GM12878 (cell line): ENCODE measurements at regions not wholly inside any gene's neighbourhood (a gene's known extent, or its start where the extent isn't known, plus 50 kb on each side); places are given as distances from the start of the nearest gene placed in this dataset.

Experiments
- ATAC-seq: fragments of 200-7000 bp; cut with Tn5 transposase; 3 replicates; pipeline ENCODE4 v1.9.1; 2020; ENCODE audit warnings: mild to moderate bottlenecking, moderate library complexity
- BruUV-seq: library from RNA; stranded (reverse); fragments of 400-500 nt; replicated peaks from 2 replicates; lab custom pipeline; 2021; lab: Mats Ljungman, UMichigan
- CTCF ChIA-PET: fragments of 300-600 bp; sonication (Branson Sonifier 250); formaldehyde crosslinking; extraction: SDS; loops from one replicate; lab custom pipeline; 2021; ENCODE audit warnings: inconsistent platforms; lab: Yijun Ruan, JAX
- POLR2A ChIA-PET: fragments of 350-600 bp; formaldehyde crosslinking; extraction: SDS; loops from one replicate; lab custom pipeline; 2021; ENCODE audit warnings: inconsistent platforms; lab: Charles Lee
- RAD21 ChIA-PET: fragments of 300-600 bp; sonication (Branson Sonifier 250); formaldehyde crosslinking; loops from one replicate; lab custom pipeline; 2023; ENCODE audit warnings: antibody characterized with exemption; ENCODE audit not compliant: unreplicated experiment; lab: Charles Lee
- SMC1A ChIA-PET: fragments of 300-600 bp; sonication (Branson Sonifier 250); formaldehyde crosslinking; loops from one replicate; lab custom pipeline; 2023; ENCODE audit not compliant: unreplicated experiment, uncharacterized antibody; lab: Charles Lee
- DNase-seq: peaks from one replicate; pipeline ENCODE4 v3.0.0-alpha.2; 2011; ENCODE audit warnings: low read depth, low spot score
- FAIRE-seq: peaks from 3 replicates; lab custom pipeline; 2011; peaks lifted over from hg19 to GRCh38; lab: Jason Lieb, UNC
- H2AFZ ChIP-seq: 2 replicates; pipeline ENCODE4 v1.6.0; 2011; ENCODE audit warnings: low read depth, low read length, control low read depth; ENCODE audit not compliant: control insufficient read depth
- H3K27ac ChIP-seq: 2 replicates; pipeline ENCODE4 v1.5.1; 2011; ENCODE audit warnings: control low read depth; ENCODE audit not compliant: control insufficient read depth, insufficient read depth
- H3K27me3 ChIP-seq, 2 experiments: replicated peaks in 1 of 2; 2 replicates each; pipeline versions ENCODE4 v1.6.0 to v1.6.1; 2011; ENCODE audit warnings: low read length in 1 of 2; ENCODE audit not compliant: control insufficient read depth in 2 of 2, insufficient read depth in 2 of 2
- H3K36me3 ChIP-seq, 2 experiments: 2 replicates each; pipeline ENCODE4 v1.5.1; 2011; ENCODE audit warnings: low read length in 1 of 2; ENCODE audit not compliant: control insufficient read depth in 2 of 2, insufficient read depth in 2 of 2
- H3K4me1 ChIP-seq: 2 replicates; pipeline ENCODE4 v1.6.1; 2011; ENCODE audit warnings: mild to moderate bottlenecking, low read length, moderate library complexity, mixed read lengths; ENCODE audit not compliant: control insufficient read depth, insufficient read depth
- H3K4me2 ChIP-seq: 2 replicates; pipeline ENCODE4 v1.6.0; 2011; ENCODE audit warnings: control low read depth; ENCODE audit not compliant: control insufficient read depth, insufficient read depth
- H3K4me3 ChIP-seq: fragments of 200-600 bp; sonication (generic); 2 replicates; pipeline ENCODE4 v1.5.1; 2016
- H3K79me2 ChIP-seq: 2 replicates; pipeline ENCODE4 v1.6.0; 2011; ENCODE audit warnings: low read length; ENCODE audit not compliant: control insufficient read depth, insufficient read depth
- H3K9ac ChIP-seq: 2 replicates; pipeline ENCODE4 v1.8.0; 2011; ENCODE audit warnings: low read length, control low read depth, mixed read lengths; ENCODE audit not compliant: control insufficient read depth, insufficient read depth
- H3K9me3 ChIP-seq: replicated peaks from 3 replicates; pipeline ENCODE4 v1.5.1; 2011; ENCODE audit warnings: mild to moderate bottlenecking, low read length; ENCODE audit not compliant: control insufficient read depth, insufficient read depth
- H4K20me1 ChIP-seq: 2 replicates; pipeline ENCODE4 v1.6.0; 2011; ENCODE audit not compliant: control insufficient read depth, insufficient read depth
- BRCA1 ChIP-seq: IDR thresholded peaks from 2 replicates; pipeline ENCODE4 v1.6.1; 2011; ENCODE audit warnings: low read depth, low read length, improper control_type of control experiment
- EED ChIP-seq: sonication (generic); IDR thresholded peaks from 2 replicates; pipeline ENCODE4 v1.6.1; 2016; ENCODE audit warnings: antibody characterized with exemption, low read depth
- EP300 ChIP-seq, 2 experiments: fragments of 150-350 bp in 1 of 2; IDR thresholded peaks; 2 replicates each; pipeline ENCODE4 v1.6.1; 2011 to 2012; ENCODE audit warnings: low read depth in 2 of 2, low read length in 2 of 2, borderline replicate concordance in 1 of 2, improper control_type of control experiment in 1 of 2, inconsistent platforms in 1 of 2; ENCODE audit not compliant: control insufficient read depth in 1 of 2
- JUND ChIP-seq: IDR thresholded peaks from 2 replicates; pipeline ENCODE4 v1.6.1; 2012; ENCODE audit warnings: low read depth, mild to moderate bottlenecking, low read length, improper control_type of control experiment, moderate library complexity
- KAT2A ChIP-seq: conservative IDR thresholded peaks from 2 replicates; pipeline ENCODE4 v1.6.1; 2011; ENCODE audit warnings: low read depth, low read length; ENCODE audit not compliant: control insufficient read depth
- MTA3 ChIP-seq: IDR thresholded peaks from 2 replicates; pipeline ENCODE4 v1.6.1; 2012; ENCODE audit warnings: low read length, inconsistent platforms, borderline replicate concordance
- MXI1 ChIP-seq: fragments of 150-350 bp; IDR thresholded peaks from 2 replicates; pipeline ENCODE4 v1.6.1; 2011; ENCODE audit warnings: low read depth, mild to moderate bottlenecking, inconsistent platforms, low read length, improper control_type of control experiment
- NRF1 ChIP-seq: conservative IDR thresholded peaks from 2 replicates; pipeline ENCODE4 v1.6.1; 2011; ENCODE audit warnings: mild to moderate bottlenecking, low read depth, low read length, improper control_type of control experiment
- PML ChIP-seq: IDR thresholded peaks from 2 replicates; pipeline ENCODE4 v1.6.1; 2012; ENCODE audit warnings: low read length, inconsistent platforms
- RAD51 ChIP-seq: fragments of 450-650 bp; IDR thresholded peaks from 2 replicates; pipeline ENCODE4 v1.6.1; 2016; ENCODE audit warnings: moderate library complexity, mild to moderate bottlenecking, inconsistent platforms
- ZNF207 ChIP-seq: fragments of 450-650 bp; IDR thresholded peaks from 2 replicates; pipeline ENCODE4 v1.6.1; 2014; ENCODE audit warnings: antibody characterized with exemption, mild to moderate bottlenecking, borderline replicate concordance
- ZNF622 ChIP-seq: fragments of 450-650 bp; IDR thresholded peaks from 2 replicates; pipeline ENCODE4 v1.6.1; 2017; ENCODE audit warnings: mild to moderate bottlenecking, inconsistent platforms
- ZSCAN29 ChIP-seq: fragments of 450-650 bp; IDR thresholded peaks from 2 replicates; pipeline ENCODE4 v1.6.1; 2017; ENCODE audit warnings: mild to moderate bottlenecking, moderate library complexity
- WGBS: methylation state at CpG from one replicate; pipeline ENCODE4 v1.1.6; 2016; ENCODE audit warnings: low lambda C conversion rate; ENCODE audit not compliant: insufficient replicate concordance, insufficient coverage; ENCODE audit errors: missing lambda C conversion rate; 5-methylcytosine and 5-hydroxymethylcytosine counted together
- in situ Hi-C: fragments of 300-500 bp; cut with MboI; formaldehyde crosslinking; loops from 9 replicates; pipeline ENCODE4 v1.14.3; 2018; ENCODE audit warnings: mixed read lengths
- intact Hi-C: fragments of 100-400 bp; cut with micrococcal nuclease; formaldehyde crosslinking; loops from one replicate; pipeline ENCODE4 v1.14.2; 2022; ENCODE audit not compliant: unreplicated experiment
- TF ChIP-seq, protein P1 (sequence below): IDR thresholded peaks from 2 replicates; pipeline ENCODE4 v1.6.1; 2011; ENCODE audit warnings: mild to moderate bottlenecking, low read depth, low read length, moderate library complexity; ENCODE audit not compliant: insufficient replicate concordance
- TF ChIP-seq, protein P2 (sequence below): fragments of 450-650 bp; formaldehyde crosslinking; IDR thresholded peaks from 2 replicates; pipeline ENCODE4 v1.4.0; 2022; ENCODE audit warnings: mild to moderate bottlenecking, moderate library complexity
- TF ChIP-seq, protein P3 (sequence below): fragments of 450-650 bp; formaldehyde crosslinking; IDR thresholded peaks from 2 replicates; pipeline ENCODE4 v1.5.0; 2022; ENCODE audit warnings: mild to moderate bottlenecking, missing genetic modification characterization

DNA sequence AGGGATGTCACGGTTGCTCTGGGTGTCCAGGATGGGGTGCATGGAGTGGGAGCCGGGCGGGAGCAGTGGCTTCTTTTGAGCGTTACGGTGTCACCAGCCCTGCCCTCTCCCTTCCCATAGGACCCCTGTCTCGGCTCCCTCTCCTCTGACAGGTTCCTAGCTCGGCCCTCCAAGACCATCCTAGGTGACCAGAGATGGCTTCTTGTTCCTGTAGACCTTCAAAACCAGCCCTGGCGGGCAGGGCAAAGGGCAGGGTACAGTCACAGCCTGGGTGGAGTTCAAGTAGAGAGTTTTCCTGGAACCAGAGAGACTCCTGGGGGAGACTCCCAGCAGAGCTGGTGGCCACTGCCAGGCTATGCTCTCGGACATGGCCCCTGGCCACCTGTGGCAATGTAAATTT is 345.6 kb upstream of the AJAP1 start (continued):
- no peak for TF ChIP-seq EP300 (IDR thresholded peaks at IDR 0.05; ENCODE audit: borderline replicate concordance in 1 of 2, control insufficient read depth in 1 of 2, low read depth in 2 of 2, low read length in 2 of 2)
- TF ChIP-seq, all 136 proteins: peak for 0

DNA sequence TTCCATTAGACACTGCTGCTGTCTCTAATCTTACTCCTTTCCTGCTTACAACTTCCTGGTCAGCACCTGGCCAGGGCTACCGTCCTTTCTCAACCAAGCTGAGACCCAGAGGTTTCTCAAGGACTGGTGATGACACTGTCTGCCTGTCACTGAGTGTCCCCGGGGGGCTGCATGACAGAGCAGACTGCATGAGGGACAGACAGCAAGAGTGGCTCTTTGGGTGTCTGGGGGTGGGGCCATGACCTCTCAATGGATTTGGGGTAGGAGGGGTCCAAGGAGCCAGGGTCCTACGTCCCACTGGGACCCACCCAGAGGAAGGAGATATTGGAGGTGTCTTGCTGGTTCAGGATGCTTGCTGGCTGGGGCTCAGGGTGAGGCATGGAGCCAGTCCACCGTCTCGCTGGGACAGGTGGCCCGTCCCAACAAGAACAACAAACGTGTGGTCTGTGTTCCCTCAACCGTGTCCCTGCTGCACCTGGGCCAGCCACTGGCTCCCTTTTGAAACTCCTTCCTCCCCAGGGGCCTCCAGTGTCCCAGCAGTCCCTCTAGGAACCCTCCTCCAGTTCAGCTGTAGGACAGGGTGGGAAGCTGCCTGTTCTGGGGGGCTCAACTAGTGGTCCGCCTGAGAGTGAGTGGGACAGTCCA is 344.6 kb upstream of the AJAP1 start:
- Histone ChIP-seq H3K9ac (no peak overlapping the region), H3K4me1 (no peaks in the 10 kb centered on the region), H3K79me2 (no peaks in the 10 kb centered on the region), H3K4me3 (no peak overlapping the region), H3K27ac (no peak overlapping the region), H2AFZ (no peak overlapping the region), H4K20me1 (no peaks in the 10 kb centered on the region), H3K36me3 (no peaks in the 10 kb centered on the region), H3K9me3 (no peaks in the 10 kb centered on the region; the same call in 2 of the 3 replicates), H3K4me2 (no peak overlapping the region), H3K27me3 (no peaks in the 10 kb centered on the region)
- FAIRE-seq (no peak), ATAC-seq (no peak), DNase-seq (no peak)
- intact Hi-C loops = no loop called here
- SMC1A ChIA-PET = no interaction called here
- WGBS = 17% methylated on average over 9 of the region's 9 CpGs
- RAD21 ChIA-PET = no interaction called here
- no TSS peak for BruUV-seq
- in situ Hi-C loops = no loop called here
- POLR2A ChIA-PET = no interaction called here
- CTCF ChIA-PET = no interaction called here
- TF ChIP-seq, protein P1, sequence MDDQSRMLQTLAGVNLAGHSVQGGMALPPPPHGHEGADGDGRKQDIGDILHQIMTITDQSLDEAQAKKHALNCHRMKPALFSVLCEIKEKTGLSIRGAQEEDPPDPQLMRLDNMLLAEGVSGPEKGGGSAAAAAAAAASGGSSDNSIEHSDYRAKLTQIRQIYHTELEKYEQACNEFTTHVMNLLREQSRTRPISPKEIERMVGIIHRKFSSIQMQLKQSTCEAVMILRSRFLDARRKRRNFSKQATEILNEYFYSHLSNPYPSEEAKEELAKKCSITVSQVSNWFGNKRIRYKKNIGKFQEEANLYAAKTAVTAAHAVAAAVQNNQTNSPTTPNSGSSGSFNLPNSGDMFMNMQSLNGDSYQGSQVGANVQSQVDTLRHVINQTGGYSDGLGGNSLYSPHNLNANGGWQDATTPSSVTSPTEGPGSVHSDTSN = no peak
- no peak for TF ChIP-seq ZSCAN29
- TF ChIP-seq JUND = no peak
- TF ChIP-seq BRCA1 = no peak
- TF ChIP-seq ZNF207 = no peak
- TF ChIP-seq RAD51 = no peak
- TF ChIP-seq EED = no peak
- TF ChIP-seq ZNF622 = no peak
- TF ChIP-seq, protein P2, sequence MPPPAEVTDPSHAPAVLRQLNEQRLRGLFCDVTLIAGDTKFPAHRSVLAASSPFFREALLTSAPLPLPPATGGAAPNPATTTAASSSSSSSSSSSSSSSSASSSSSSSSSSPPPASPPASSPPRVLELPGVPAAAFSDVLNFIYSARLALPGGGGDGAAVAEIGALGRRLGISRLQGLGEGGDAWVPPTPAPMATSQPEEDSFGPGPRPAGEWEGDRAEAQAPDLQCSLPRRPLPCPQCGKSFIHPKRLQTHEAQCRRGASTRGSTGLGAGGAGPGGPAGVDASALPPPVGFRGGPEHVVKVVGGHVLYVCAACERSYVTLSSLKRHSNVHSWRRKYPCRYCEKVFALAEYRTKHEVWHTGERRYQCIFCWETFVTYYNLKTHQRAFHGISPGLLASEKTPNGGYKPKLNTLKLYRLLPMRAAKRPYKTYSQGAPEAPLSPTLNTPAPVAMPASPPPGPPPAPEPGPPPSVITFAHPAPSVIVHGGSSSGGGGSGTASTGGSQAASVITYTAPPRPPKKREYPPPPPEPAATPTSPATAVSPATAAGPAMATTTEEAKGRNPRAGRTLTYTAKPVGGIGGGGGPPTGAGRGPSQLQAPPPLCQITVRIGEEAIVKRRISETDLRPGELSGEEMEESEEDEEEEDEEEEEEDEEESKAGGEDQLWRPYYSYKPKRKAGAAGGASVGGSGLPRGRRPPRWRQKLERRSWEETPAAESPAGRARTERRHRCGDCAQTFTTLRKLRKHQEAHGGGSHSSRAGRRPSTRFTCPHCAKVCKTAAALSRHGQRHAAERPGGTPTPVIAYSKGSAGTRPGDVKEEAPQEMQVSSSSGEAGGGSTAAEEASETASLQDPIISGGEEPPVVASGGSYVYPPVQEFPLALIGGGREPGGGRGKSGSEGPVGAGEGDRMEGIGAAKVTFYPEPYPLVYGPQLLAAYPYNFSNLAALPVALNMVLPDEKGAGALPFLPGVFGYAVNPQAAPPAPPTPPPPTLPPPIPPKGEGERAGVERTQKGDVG (CRISPR knock-in tag) = no peak
- TF ChIP-seq MXI1 = no peak
- TF ChIP-seq NRF1 = no peak
- TF ChIP-seq KAT2A = no peak
- no peak for TF ChIP-seq PML
- no peak for TF ChIP-seq MTA3
- TF ChIP-seq, protein P3, sequence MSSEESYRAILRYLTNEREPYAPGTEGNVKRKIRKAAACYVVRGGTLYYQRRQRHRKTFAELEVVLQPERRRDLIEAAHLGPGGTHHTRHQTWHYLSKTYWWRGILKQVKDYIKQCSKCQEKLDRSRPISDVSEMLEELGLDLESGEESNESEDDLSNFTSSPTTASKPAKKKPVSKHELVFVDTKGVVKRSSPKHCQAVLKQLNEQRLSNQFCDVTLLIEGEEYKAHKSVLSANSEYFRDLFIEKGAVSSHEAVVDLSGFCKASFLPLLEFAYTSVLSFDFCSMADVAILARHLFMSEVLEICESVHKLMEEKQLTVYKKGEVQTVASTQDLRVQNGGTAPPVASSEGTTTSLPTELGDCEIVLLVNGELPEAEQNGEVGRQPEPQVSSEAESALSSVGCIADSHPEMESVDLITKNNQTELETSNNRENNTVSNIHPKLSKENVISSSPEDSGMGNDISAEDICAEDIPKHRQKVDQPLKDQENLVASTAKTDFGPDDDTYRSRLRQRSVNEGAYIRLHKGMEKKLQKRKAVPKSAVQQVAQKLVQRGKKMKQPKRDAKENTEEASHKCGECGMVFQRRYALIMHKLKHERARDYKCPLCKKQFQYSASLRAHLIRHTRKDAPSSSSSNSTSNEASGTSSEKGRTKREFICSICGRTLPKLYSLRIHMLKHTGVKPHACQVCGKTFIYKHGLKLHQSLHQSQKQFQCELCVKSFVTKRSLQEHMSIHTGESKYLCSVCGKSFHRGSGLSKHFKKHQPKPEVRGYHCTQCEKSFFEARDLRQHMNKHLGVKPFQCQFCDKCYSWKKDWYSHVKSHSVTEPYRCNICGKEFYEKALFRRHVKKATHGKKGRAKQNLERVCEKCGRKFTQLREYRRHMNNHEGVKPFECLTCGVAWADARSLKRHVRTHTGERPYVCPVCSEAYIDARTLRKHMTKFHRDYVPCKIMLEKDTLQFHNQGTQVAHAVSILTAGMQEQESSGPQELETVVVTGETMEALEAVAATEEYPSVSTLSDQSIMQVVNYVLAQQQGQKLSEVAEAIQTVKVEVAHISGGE = no peak
